BLaER1 treated with 17β-estradiol and CSF1 and Interleukin-3, amounts not matched to agents 10 nM and 100 nM (cell line): ENCODE measurements at regions not wholly inside any gene's neighbourhood (a gene's known extent, or its start where the extent isn't known, plus 50 kb on each side); places are given as distances from the start of the nearest gene placed in this dataset.

Source experiments
- H3K27ac ChIP-seq, 11 experiments: shearing (Covaris generic); formaldehyde crosslinking; 2 replicates each; pipeline ENCODE4 v1.8.1; 2022
- H3K27me3 ChIP-seq, 11 experiments: shearing (Covaris generic); formaldehyde crosslinking; 2 replicates each; pipeline ENCODE4 v1.8.1; 2022
- H3K36me3 ChIP-seq, 11 experiments: shearing (Covaris generic); formaldehyde crosslinking; 2 replicates each; pipeline ENCODE4 v1.8.1; 2022
- H3K4me1 ChIP-seq, 10 experiments: shearing (Covaris generic); formaldehyde crosslinking; 2 replicates each; pipeline ENCODE4 v1.8.1; 2022
- H3K4me2 ChIP-seq, 11 experiments: shearing (Covaris generic); formaldehyde crosslinking; 2 replicates each; pipeline ENCODE4 v1.8.1; 2022
- H3K4me3 ChIP-seq, 10 experiments: shearing (Covaris generic); formaldehyde crosslinking; 2 replicates each; pipeline ENCODE4 v1.8.1; 2022
- H3K9ac ChIP-seq, 11 experiments: shearing (Covaris generic); formaldehyde crosslinking; 2 replicates each; pipeline ENCODE4 v1.8.1; 2022
- H3K9me3 ChIP-seq, 11 experiments: shearing (Covaris generic); formaldehyde crosslinking; replicated peaks in 1 of 11; 2 replicates each; pipeline ENCODE4 v1.8.1; 2022
- H4K20me1 ChIP-seq, 11 experiments: shearing (Covaris generic); formaldehyde crosslinking; 2 replicates each; pipeline ENCODE4 v1.8.1; 2022
- Cebpa-rat ChIP-seq, 11 experiments: shearing (Covaris generic); IDR thresholded peaks; 2 replicates each; pipeline ENCODE4 v1.8.1; 2022

GRCh38 chr3:159825216-159825854 is 163.3 kb upstream of the IL12A start:
- H3K27ac ChIP-seq: no peak overlapping the region
- H4K20me1 ChIP-seq: no peaks in the 10 kb centered on the region; a peak in 1 of 22 replicates
- H3K4me2 ChIP-seq: no peak overlapping the region
- H3K9ac ChIP-seq: no peak overlapping the region
- peaks cover 0 to 18% (median 14%) of the 10 kb centered on the region in 10 experiments; a peak in 15 of 20 replicates for H3K4me1 ChIP-seq
- H3K4me3 ChIP-seq: no peak overlapping the region
- TF ChIP-seq Cebpa-rat (IDR thresholded peaks at IDR 0.05): no peak
- no peaks in the 10 kb centered on the region for H3K9me3 ChIP-seq
- H3K27me3 ChIP-seq: no peaks in the 10 kb centered on the region
- H3K36me3 ChIP-seq: no peaks in the 10 kb centered on the region

- Histone ChIP-seq H4K20me1 (no peaks in the 10 kb centered on the region; a peak in 1 of 22 replicates), H3K4me3 (no peak overlapping the region), H3K4me2 (peak overlapping the region in 7 of 11 experiments; percentile 3 to 74 (median 59); a peak in 6 of 22 replicates), H3K27ac (peak overlapping the region in 6 of 11 experiments; percentile 43 to 68 (median 56); a peak in 9 of 22 replicates), H3K27me3 (no peaks in the 10 kb centered on the region), H3K9me3 (no peaks in the 10 kb centered on the region), H3K9ac (no peak overlapping the region), H3K4me1 (peaks cover 15 to 50% (median 42%) of the 10 kb centered on the region in 10 experiments), H3K36me3 (no peaks in the 10 kb centered on the region)
- TF ChIP-seq Cebpa-rat (IDR thresholded peaks at IDR 0.05): no peak
Measured at GRCh38 chr3:159828542-159828943, 160.1 kb upstream of the IL12A start.

DNA sequence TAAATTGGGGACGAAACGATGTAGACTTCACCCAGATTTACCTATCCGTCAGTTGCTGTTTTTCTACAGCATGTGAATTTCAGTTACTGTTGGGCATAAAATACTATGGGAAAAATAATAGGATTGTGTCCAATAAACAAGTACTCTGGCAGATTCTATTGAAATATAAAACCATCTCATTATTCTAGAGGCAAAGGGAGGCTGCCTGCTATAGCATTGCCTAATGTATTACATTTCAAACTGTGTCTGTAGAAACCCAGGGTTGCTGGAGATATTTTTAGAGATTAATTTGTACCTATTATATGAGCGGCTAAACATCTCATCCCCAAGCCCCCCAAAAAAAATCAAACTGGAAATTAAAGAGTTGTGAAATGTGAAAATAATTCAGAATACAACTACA is 159.6 kb upstream of the IL12A start:
- Histone ChIP-seq H3K9ac (0 out of 22 replicates have a peak overlapping the region, but pooled peaks of 1 of the 11 experiments have one; percentile 16), H4K20me1 (no peaks in the 10 kb centered on the region; a peak in 1 of 22 replicates), H3K9me3 (no peaks in the 10 kb centered on the region), H3K4me2 (peak overlapping the region in 7 of 11 experiments; percentile 11 to 74 (median 59); a peak in 10 of 22 replicates), H3K4me3 (no peak overlapping the region), H3K27me3 (no peaks in the 10 kb centered on the region), H3K36me3 (no peaks in the 10 kb centered on the region), H3K4me1 (peaks cover 15 to 54% (median 46%) of the 10 kb centered on the region in 10 experiments), H3K27ac (peak overlapping the region in 7 of 11 experiments; percentile 27 to 68 (median 52); a peak in 11 of 22 replicates)
- TF ChIP-seq Cebpa-rat (IDR thresholded peaks at IDR 0.05): no peak

DNA sequence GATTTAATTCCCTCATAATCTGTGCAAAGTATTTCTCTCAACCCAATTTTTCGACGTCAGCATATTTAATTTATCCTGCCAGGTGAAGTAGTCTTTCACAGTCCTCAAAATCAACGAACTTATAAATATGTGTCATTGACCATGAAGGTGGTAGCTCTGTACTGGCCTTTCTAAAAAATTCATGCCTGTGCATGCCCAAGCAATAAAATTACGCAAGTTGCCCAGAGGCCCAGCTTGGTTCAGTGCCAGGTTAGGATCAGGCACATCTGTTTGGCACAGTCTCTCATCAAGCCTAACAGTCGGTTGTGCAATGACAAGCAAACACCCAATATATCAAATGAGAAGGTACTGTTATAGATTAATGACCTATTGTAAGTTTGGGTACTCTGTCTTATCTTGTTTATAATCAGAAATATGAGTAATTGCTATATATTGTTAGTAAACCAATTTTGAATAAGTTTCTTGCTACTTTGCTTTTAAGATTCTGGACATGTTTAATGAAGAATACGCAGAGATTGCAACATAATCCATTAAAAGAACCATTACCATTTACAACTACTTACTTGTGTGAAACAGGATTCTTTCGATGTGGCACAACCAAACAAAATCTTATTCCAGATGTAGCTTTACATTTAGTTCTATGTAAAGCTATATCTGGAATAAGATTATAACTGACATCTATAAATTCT is 159.0 kb upstream of the IL12A start:
- no peaks in the 10 kb centered on the region; a peak in 1 of 22 replicates for H4K20me1 ChIP-seq
- H3K27ac ChIP-seq: peak overlapping the region in 6 of 11 experiments; percentile 43 to 68 (median 58); a peak in 10 of 22 replicates
- no peaks in the 10 kb centered on the region for H3K27me3 ChIP-seq
- TF ChIP-seq Cebpa-rat (IDR thresholded peaks at IDR 0.05): peak in 9 of 11 experiments; percentile 42 to 84 (median 70); a peak in 13 of 22 replicates
- peak overlapping the region in 9 of 11 experiments; percentile 11 to 74 (median 54); a peak in 16 of 22 replicates for H3K4me2 ChIP-seq
- no peak overlapping the region for H3K4me3 ChIP-seq
- H3K9me3 ChIP-seq: no peaks in the 10 kb centered on the region
- H3K36me3 ChIP-seq: no peaks in the 10 kb centered on the region
- H3K4me1 ChIP-seq: peaks cover 15 to 54% (median 46%) of the 10 kb centered on the region in 10 experiments
- 0 out of 22 replicates have a peak overlapping the region, but pooled peaks of 1 of the 11 experiments have one; percentile 16 for H3K9ac ChIP-seq

DNA sequence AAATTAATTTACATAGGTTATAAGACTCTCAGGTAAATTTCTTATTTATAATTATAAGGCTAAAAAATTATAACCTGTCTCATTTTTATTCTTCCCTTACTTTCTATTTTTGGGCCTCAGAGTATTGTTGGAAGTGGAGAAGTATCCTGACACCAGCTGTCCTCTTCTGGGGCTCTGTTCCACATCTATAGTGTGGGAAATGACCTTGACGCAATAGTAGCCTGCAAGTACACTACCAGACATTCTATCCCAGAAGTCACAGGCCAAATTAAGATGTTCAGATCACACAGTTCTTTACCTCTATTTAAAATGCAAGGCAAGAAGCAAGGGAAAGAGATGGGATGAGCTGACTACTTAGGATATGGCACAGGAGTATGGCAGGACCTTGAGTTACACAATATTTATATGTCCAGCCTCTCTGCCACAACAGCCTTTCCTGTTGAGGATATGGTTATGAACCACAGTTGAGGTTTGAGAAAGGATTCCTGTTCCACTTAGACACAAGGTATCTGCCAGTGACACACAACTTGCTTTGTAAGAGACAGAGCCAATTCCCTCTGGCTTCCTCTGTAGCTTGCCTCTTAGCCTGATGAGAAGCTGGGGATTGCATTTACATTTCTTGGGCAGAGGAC is 158.0 kb upstream of the IL12A start:
- Histone ChIP-seq H3K4me2 (peak overlapping the region in 10 of 11 experiments; percentile 1 to 70 (median 37); a peak in 17 of 22 replicates), H3K36me3 (no peaks in the 10 kb centered on the region), H4K20me1 (no peaks in the 10 kb centered on the region), H3K9me3 (no peaks in the 10 kb centered on the region), H3K27ac (peak overlapping the region in 8 of 11 experiments; percentile 8 to 68 (median 54); a peak in 11 of 22 replicates), H3K27me3 (no peaks in the 10 kb centered on the region), H3K9ac (peak overlapping the region in 2 of 11 experiments; percentile 4 to 40; a peak in 3 of 22 replicates), H3K4me1 (peaks cover 15 to 54% (median 46%) of the 10 kb centered on the region in 10 experiments), H3K4me3 (no peak overlapping the region)
- TF ChIP-seq Cebpa-rat (IDR thresholded peaks at IDR 0.05): peak in 1 of 11 experiments; percentile 14; a peak in 1 of 22 replicates

- peaks cover 15 to 54% (median 46%) of the 10 kb centered on the region in 10 experiments for H3K4me1 ChIP-seq
- H3K4me2 ChIP-seq: peak overlapping the region in 10 of 11 experiments; percentile 1 to 70 (median 57); a peak in 16 of 22 replicates
- H3K36me3 ChIP-seq: no peaks in the 10 kb centered on the region
- no peak for TF ChIP-seq Cebpa-rat (IDR thresholded peaks at IDR 0.05)
- peak overlapping the region in 2 of 11 experiments; percentile 4 to 40; a peak in 1 of 22 replicates for H3K9ac ChIP-seq
- H3K27me3 ChIP-seq: no peaks in the 10 kb centered on the region
- peak overlapping the region in 6 of 11 experiments; percentile 44 to 68 (median 58); a peak in 9 of 22 replicates for H3K27ac ChIP-seq
- H3K9me3 ChIP-seq: no peaks in the 10 kb centered on the region
- no peak overlapping the region for H3K4me3 ChIP-seq
- H4K20me1 ChIP-seq: no peaks in the 10 kb centered on the region
Measured at GRCh38 chr3:159831466-159831865, 157.2 kb upstream of the IL12A start.

DNA sequence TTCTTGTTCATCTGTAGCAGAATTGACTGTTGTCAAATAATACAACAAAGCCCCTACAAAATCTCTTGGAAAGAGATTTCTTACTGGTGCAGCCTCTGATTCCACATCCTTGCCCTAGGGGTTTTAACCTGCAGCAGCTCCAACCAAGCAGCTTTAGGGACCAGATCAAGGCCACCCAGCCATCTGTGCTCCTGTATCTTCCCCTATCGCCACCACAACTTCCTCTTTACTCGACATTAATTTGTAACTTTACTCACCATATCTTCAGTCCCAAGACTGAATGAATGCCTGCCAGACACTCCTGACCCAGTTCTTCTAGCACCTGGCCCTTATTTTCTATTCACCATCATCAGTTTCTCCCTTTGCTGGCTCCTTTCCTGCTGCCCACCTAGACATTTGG is 156.6 kb upstream of the IL12A start:
- Histone ChIP-seq H3K4me1 (peaks cover 15 to 58% (median 50%) of the 10 kb centered on the region in 10 experiments), H3K4me2 (peak overlapping the region; percentile 6 to 70 (median 54); a peak in 19 of 22 replicates), H3K27ac (peak overlapping the region in 8 of 11 experiments; percentile 9 to 68 (median 50); a peak in 10 of 22 replicates), H3K36me3 (no peaks in the 10 kb centered on the region), H3K4me3 (no peak overlapping the region), H3K9ac (no peak overlapping the region), H3K9me3 (no peaks in the 10 kb centered on the region), H3K27me3 (no peaks in the 10 kb centered on the region), H4K20me1 (no peaks in the 10 kb centered on the region)
- TF ChIP-seq Cebpa-rat (IDR thresholded peaks at IDR 0.05): no peak

GRCh38 chr3:159835126-159835525 is 153.5 kb upstream of the IL12A start:
- H3K27me3 ChIP-seq: no peaks in the 10 kb centered on the region
- TF ChIP-seq Cebpa-rat (IDR thresholded peaks at IDR 0.05): no peak
- no peak overlapping the region for H3K27ac ChIP-seq
- H3K4me2 ChIP-seq: no peak overlapping the region
- no peak overlapping the region for H3K4me3 ChIP-seq
- peaks cover 0 to 5% (median 0%) of the 10 kb centered on the region in 11 experiments; a peak in 4 of 22 replicates for H3K9me3 ChIP-seq
- no peaks in the 10 kb centered on the region for H3K36me3 ChIP-seq
- no peaks in the 10 kb centered on the region for H4K20me1 ChIP-seq
- peaks cover 24 to 59% (median 52%) of the 10 kb centered on the region in 10 experiments for H3K4me1 ChIP-seq
- no peak overlapping the region for H3K9ac ChIP-seq
